SU-DHL-6 (cell line): ENCODE measurements at regions not wholly inside any gene's neighbourhood (a gene's known extent, or its start where the extent isn't known, plus 50 kb on each side); places are given as distances from the start of the nearest gene placed in this dataset.

Source experiments
- H2AFZ ChIP-seq: fragments of 200-600 bp; sonication (generic); 2 replicates; pipeline ENCODE4 v1.6.1; 2014; ENCODE audit warnings: low read depth, mild to moderate bottlenecking, moderate library complexity, mixed read lengths, antibody characterized with exemption, low read length; ENCODE audit not compliant: severe bottlenecking
- H3F3A ChIP-seq: fragments of 200-600 bp; shearing (Covaris generic); 2 replicates; pipeline ENCODE4 v1.6.0; 2016; ENCODE audit warnings: antibody characterized with exemption, mild to moderate bottlenecking; ENCODE audit not compliant: insufficient read depth
- H3K27ac ChIP-seq: fragments of 200-600 bp; sonication (generic); 2 replicates; pipeline ENCODE4 v1.5.1; 2016; ENCODE audit warnings: low read depth, mild to moderate bottlenecking, low read length, moderate library complexity, mixed read lengths
- H3K27me3 ChIP-seq: fragments of 200-600 bp; sonication (generic), shearing (Covaris generic); 2 replicates; pipeline ENCODE4 v1.6.0; 2014; ENCODE audit warnings: mild to moderate bottlenecking, low read length
- H3K36me3 ChIP-seq: fragments of 200-600 bp; sonication (generic); 2 replicates; pipeline ENCODE4 v1.6.1; 2014; ENCODE audit warnings: mild to moderate bottlenecking, low read length, mixed read lengths
- H3K4me2 ChIP-seq: fragments of 300-600, 200-600 bp; shearing (Covaris generic), sonication (generic); 2 replicates; pipeline ENCODE4 v1.6.0; 2014; ENCODE audit warnings: low read length, low read depth, mild to moderate bottlenecking; ENCODE audit not compliant: poor library complexity, severe bottlenecking
- H3K4me3 ChIP-seq: fragments of 200-600 bp; sonication (generic); 2 replicates; pipeline ENCODE4 v1.5.1; 2014; ENCODE audit warnings: antibody characterized with exemption, low read length, mild to moderate bottlenecking, mixed read lengths; ENCODE audit not compliant: insufficient read depth, poor library complexity, severe bottlenecking
- H3K79me2 ChIP-seq: fragments of 200-600 bp; sonication (generic); 2 replicates; pipeline ENCODE4 v1.6.1; 2014; ENCODE audit warnings: mild to moderate bottlenecking, low read length, moderate library complexity; ENCODE audit not compliant: insufficient read depth
- H3K9ac ChIP-seq: fragments of 200-600 bp; sonication (generic); 2 replicates; pipeline ENCODE4 v1.7.0; 2014; ENCODE audit warnings: mild to moderate bottlenecking, low read length
- H3K9me2 ChIP-seq: fragments of 200-600 bp; sonication (generic); replicated peaks from 2 replicates; pipeline ENCODE4 v1.6.1; 2014; ENCODE audit warnings: low read length; ENCODE audit not compliant: insufficient read depth
- H3K9me3 ChIP-seq: fragments of 200-600 bp; sonication (generic); 2 replicates; pipeline ENCODE4 v1.6.1; 2014; ENCODE audit warnings: low read length, mixed read lengths; ENCODE audit not compliant: insufficient read depth
- H4K20me1 ChIP-seq: fragments of 200-600 bp; sonication (generic); 2 replicates; pipeline ENCODE4 v1.6.1; 2014; ENCODE audit warnings: low read depth, mild to moderate bottlenecking, antibody characterized with exemption, low read length, moderate library complexity, mixed read lengths
- CTCF ChIP-seq: fragments of 200-600 bp; sonication (generic); IDR thresholded peaks from one replicate; pipeline ENCODE4 v1.5.1; 2017; ENCODE audit warnings: antibody characterized with exemption, mild to moderate bottlenecking, low read length, moderate library complexity; ENCODE audit not compliant: insufficient read depth, poor library complexity, severe bottlenecking
- EZH2phosphoT487 ChIP-seq: fragments of 200-600 bp; sonication (generic), shearing (Covaris generic); conservative IDR thresholded peaks from 2 replicates; pipeline ENCODE4 v1.6.1; 2018; ENCODE audit warnings: mild to moderate bottlenecking, antibody characterized with exemption, low read length, moderate library complexity, mixed read lengths

- Histone ChIP-seq H3K9me3 (no peaks in the 10 kb centered on the region), H3K4me2 (no peak overlapping the region), H2AFZ (no peak overlapping the region), H3K27ac (no peak overlapping the region), H3K36me3 (no peaks in the 10 kb centered on the region), H3K27me3 (no peaks in the 10 kb centered on the region), H3F3A (no peaks in the 10 kb centered on the region), H4K20me1 (no peaks in the 10 kb centered on the region), H3K9me2 (no peaks in the 10 kb centered on the region; the same call in 1 of the 2 replicates), H3K4me3 (no peak overlapping the region), H3K79me2 (no peaks in the 10 kb centered on the region), H3K9ac (no peak overlapping the region)
- TF ChIP-seq EZH2phosphoT487 (no peak), CTCF (no peak)
These were observed 138.9 kb downstream of the PTH2R start for GRCh38 chr2:208545403-208546042.

- Histone ChIP-seq H3K9me2 (no peaks in the 10 kb centered on the region; the same call in 1 of the 2 replicates), H3K9ac (no peak overlapping the region), H4K20me1 (no peaks in the 10 kb centered on the region), H2AFZ (no peak overlapping the region), H3K27ac (no peak overlapping the region), H3K27me3 (no peaks in the 10 kb centered on the region), H3K36me3 (no peaks in the 10 kb centered on the region), H3K4me3 (no peak overlapping the region), H3K4me2 (no peak overlapping the region), H3K79me2 (no peaks in the 10 kb centered on the region), H3F3A (no peaks in the 10 kb centered on the region), H3K9me3 (no peaks in the 10 kb centered on the region)
- TF ChIP-seq EZH2phosphoT487 (no peak), CTCF (no peak)
These were observed 139.5 kb downstream of the PTH2R start for GRCh38 chr2:208546107-208546506.

- TF ChIP-seq EZH2phosphoT487 (no peak), CTCF (no peak)
- Histone ChIP-seq H3K9ac (no peak overlapping the region), H4K20me1 (no peaks in the 10 kb centered on the region), H3K9me3 (no peaks in the 10 kb centered on the region), H2AFZ (no peak overlapping the region), H3K27ac (no peak overlapping the region), H3K27me3 (no peaks in the 10 kb centered on the region), H3K9me2 (no peaks in the 10 kb centered on the region; the same call in 1 of the 2 replicates), H3K79me2 (no peaks in the 10 kb centered on the region), H3F3A (no peaks in the 10 kb centered on the region), H3K4me3 (no peak overlapping the region), H3K36me3 (no peaks in the 10 kb centered on the region), H3K4me2 (no peak overlapping the region)
These were observed 140.5 kb downstream of the PTH2R start for GRCh38 chr2:208546860-208547650.
